HCT116 (cell line): ENCODE measurements at regions not wholly inside any gene's neighbourhood (a gene's known extent, or its start where the extent isn't known, plus 50 kb on each side); places are given as distances from the start of the nearest gene placed in this dataset.

ENCODE experiments used
- ATAC-seq: fragments of 200-7000 bp; cut with Tn5 transposase; 2 replicates; pipeline ENCODE4 v1.9.1; 2020; ENCODE audit warnings: mild to moderate bottlenecking, moderate library complexity
- BruUV-seq: library from RNA; stranded (reverse); fragments of 400-500 nt; replicated peaks from 2 replicates; lab custom pipeline; 2021; lab: Mats Ljungman, UMichigan
- CTCF ChIA-PET: fragments of 300-600 bp; sonication (Branson Sonifier 250); formaldehyde crosslinking; loops from one replicate; lab custom pipeline; 2021; ENCODE audit warnings: antibody characterized with exemption; lab: Charles Lee
- POLR2A ChIA-PET: fragments of 300-600, 350-600 bp; sonication (Branson Sonifier 250); formaldehyde crosslinking; loops from one replicate; lab custom pipeline; 2021; ENCODE audit warnings: antibody characterized with exemption; lab: Charles Lee
- RAD21 ChIA-PET, 2 experiments: fragments of 300-600 bp; sonication (Branson Sonifier 250); formaldehyde crosslinking; loops; one replicate each; lab custom pipeline; 2023; ENCODE audit warnings: low total read pairs in 2 of 2; ENCODE audit not compliant: uncharacterized antibody in 2 of 2, unreplicated experiment in 2 of 2, low non-redundant PET in 1 of 2; lab: Charles Lee
- DNase-seq: peaks from one replicate; pipeline ENCODE4 v3.0.0-alpha.2; 2010; ENCODE audit warnings: low read depth, low spot score
- H2AFZ ChIP-seq: fragments of 200-600 bp; shearing (Covaris generic), sonication (generic); 2 replicates; pipeline ENCODE4 v1.6.1; 2017; ENCODE audit warnings: low read depth, mixed run types, mixed read lengths, antibody characterized with exemption, low read length; ENCODE audit not compliant: poor library complexity, severe bottlenecking
- H3K27ac ChIP-seq: 2 replicates; pipeline ENCODE4 v1.5.1; 2012; ENCODE audit warnings: low read depth, low read length
- H3K27me3 ChIP-seq: fragments of 200-600 bp; sonication (generic); 2 replicates; pipeline ENCODE4 v1.6.1; 2016; ENCODE audit warnings: mixed run types, low read length, mixed read lengths; ENCODE audit not compliant: insufficient read depth
- H3K36me3 ChIP-seq, 2 experiments: fragments of 200-500 bp in 1 of 2; fragments of 200-600 bp in 1 of 2; sonication (Bioruptor generic) in 1 of 2; sonication (generic) in 1 of 2; 2 replicates each; pipeline versions ENCODE4 v1.5.1 to v1.6.1; 2014 to 2016; ENCODE audit warnings: low read length in 2 of 2, inconsistent platforms in 1 of 2, mixed read lengths in 1 of 2, mixed run types in 1 of 2; ENCODE audit not compliant: insufficient read depth in 2 of 2, control insufficient read depth in 1 of 2
- H3K4me1 ChIP-seq, 2 experiments: fragments of 200-600 bp in 1 of 2; sonication (generic) in 1 of 2; 2 replicates each; pipeline versions ENCODE4 v1.5.1 to v1.6.1; 2012 to 2017; ENCODE audit warnings: low read length in 2 of 2, inconsistent platforms in 1 of 2, mild to moderate bottlenecking in 1 of 2, mixed read lengths in 1 of 2, mixed run types in 1 of 2, moderate library complexity in 1 of 2; ENCODE audit not compliant: insufficient read depth in 2 of 2, control insufficient read depth in 1 of 2
- H3K4me2 ChIP-seq: fragments of 200-600 bp; sonication (generic); 2 replicates; pipeline ENCODE4 v1.6.1; 2017; ENCODE audit warnings: mixed run types, low read length, mixed read lengths
- H3K4me3 ChIP-seq, 2 experiments: fragments of 200-600 bp in 1 of 2; sonication (generic) in 1 of 2; replicated peaks in 1 of 2; 2 replicates each; pipeline ENCODE4 v1.5.1; 2011 to 2016; ENCODE audit warnings: low read length in 2 of 2, control low read depth in 1 of 2, low read depth in 1 of 2, mild to moderate bottlenecking in 1 of 2, mixed read lengths in 1 of 2, mixed run types in 1 of 2
- H3K79me2 ChIP-seq: fragments of 200-600 bp; sonication (generic); 2 replicates; pipeline ENCODE4 v1.6.1; 2017; ENCODE audit warnings: mild to moderate bottlenecking, mixed run types, low read length, moderate library complexity, mixed read lengths; ENCODE audit not compliant: insufficient read depth
- H3K9ac ChIP-seq: fragments of 200-600 bp; sonication (generic); 2 replicates; pipeline ENCODE4 v1.6.1; 2016; ENCODE audit warnings: low read length, mixed read lengths
- H3K9me2 ChIP-seq: fragments of 200-600 bp; sonication (generic), shearing (Covaris generic); 2 replicates; pipeline ENCODE4 v1.6.1; 2017; ENCODE audit warnings: mixed run types, mild to moderate bottlenecking, moderate library complexity; ENCODE audit not compliant: insufficient read depth
- H3K9me3 ChIP-seq, 2 experiments: fragments of 200-500 bp in 1 of 2; fragments of 200-600 bp in 1 of 2; sonication (Bioruptor generic) in 1 of 2; sonication (generic) in 1 of 2; 2 replicates each; pipeline ENCODE4 v1.6.1; 2014 to 2017; ENCODE audit warnings: low read length in 2 of 2, mixed read lengths in 2 of 2, inconsistent platforms in 1 of 2, low read depth in 1 of 2, mild to moderate bottlenecking in 1 of 2, mixed run types in 1 of 2, moderate library complexity in 1 of 2; ENCODE audit not compliant: control insufficient read depth in 1 of 2, insufficient read depth in 1 of 2
- H4K20me1 ChIP-seq: fragments of 200-600 bp; sonication (generic), shearing (Covaris generic); 2 replicates; pipeline ENCODE4 v1.6.1; 2017; ENCODE audit warnings: mixed run types, mild to moderate bottlenecking, moderate library complexity; ENCODE audit not compliant: insufficient read depth
- CBX3 ChIP-seq: IDR thresholded peaks from 2 replicates; pipeline ENCODE4 v1.6.1; 2012; ENCODE audit warnings: low read depth
- CEBPB ChIP-seq: IDR thresholded peaks from 2 replicates; pipeline ENCODE4 v1.6.1; 2012; ENCODE audit warnings: low read depth
- ELF1 ChIP-seq: IDR thresholded peaks from 2 replicates; pipeline ENCODE4 v1.6.1; 2012; ENCODE audit warnings: low read depth, borderline replicate concordance
- EZH2 ChIP-seq: fragments of 200-600 bp; sonication (generic); IDR thresholded peaks from 2 replicates; pipeline ENCODE4 v1.6.1; 2017; ENCODE audit warnings: antibody characterized with exemption, mixed run types
- EZH2phosphoT487 ChIP-seq: fragments of 200-600 bp; IDR thresholded peaks from 2 replicates; pipeline ENCODE4 v1.6.1; 2018; ENCODE audit warnings: antibody characterized with exemption, borderline replicate concordance
- JUND ChIP-seq: IDR thresholded peaks from 2 replicates; pipeline ENCODE4 v1.6.1; 2012
- POLR2A ChIP-seq: IDR thresholded peaks from 2 replicates; pipeline ENCODE4 v1.7.0; 2011; ENCODE audit warnings: borderline replicate concordance; ENCODE audit not compliant: insufficient read depth, insufficient read length; ENCODE audit errors: extremely low read depth
- RAD21 ChIP-seq: IDR thresholded peaks from 2 replicates; pipeline ENCODE4 v1.6.1; 2012; ENCODE audit warnings: low read depth, mild to moderate bottlenecking
- SIN3A ChIP-seq: IDR thresholded peaks from 2 replicates; pipeline ENCODE4 v1.6.1; 2012; ENCODE audit warnings: low read depth
- SRF ChIP-seq: IDR thresholded peaks from 2 replicates; pipeline ENCODE4 v1.6.1; 2012; ENCODE audit warnings: low read depth
- TCF7L2 ChIP-seq: IDR thresholded peaks from 2 replicates; pipeline ENCODE4 v1.7.0; 2011; ENCODE audit warnings: borderline replicate concordance, inconsistent platforms; ENCODE audit not compliant: insufficient read depth, insufficient read length; ENCODE audit errors: extremely low read depth
- YY1 ChIP-seq: IDR thresholded peaks from 2 replicates; pipeline ENCODE4 v1.6.1; 2011; ENCODE audit warnings: low read length, low read depth, moderate library complexity, mild to moderate bottlenecking; ENCODE audit not compliant: insufficient replicate concordance; ENCODE audit errors: extremely low read depth
- ZNF274 ChIP-seq: fragments of 200-500 bp; sonication (Bioruptor generic); IDR thresholded peaks from 2 replicates; pipeline ENCODE4 v1.6.1; 2014; ENCODE audit warnings: mild to moderate bottlenecking, low read depth, low read length, inconsistent platforms
- intact Hi-C: fragments of 100-400 bp; cut with micrococcal nuclease; formaldehyde crosslinking; loops from 2 replicates; pipeline ENCODE4 v1.10.0; 2022
- TF ChIP-seq, protein P1 (sequence below): IDR thresholded peaks from 2 replicates; pipeline ENCODE4 v1.6.1; 2012
- TF ChIP-seq, protein P2 (sequence below), 3 experiments: fragments of 200-600 bp in 1 of 3; sonication (generic) in 1 of 3; IDR thresholded peaks in 2 of 3; conservative IDR thresholded peaks in 1 of 3; 2 replicates each; pipeline ENCODE4 v1.5.1; 2012 to 2017; ENCODE audit warnings: low read depth in 2 of 3, low read length in 2 of 3, antibody characterized with exemption in 1 of 3, borderline replicate concordance in 1 of 3, control low read depth in 1 of 3, mild to moderate bottlenecking in 1 of 3, mixed read lengths in 1 of 3, mixed run types in 1 of 3, moderate library complexity in 1 of 3; ENCODE audit not compliant: insufficient read depth in 1 of 3

DNA sequence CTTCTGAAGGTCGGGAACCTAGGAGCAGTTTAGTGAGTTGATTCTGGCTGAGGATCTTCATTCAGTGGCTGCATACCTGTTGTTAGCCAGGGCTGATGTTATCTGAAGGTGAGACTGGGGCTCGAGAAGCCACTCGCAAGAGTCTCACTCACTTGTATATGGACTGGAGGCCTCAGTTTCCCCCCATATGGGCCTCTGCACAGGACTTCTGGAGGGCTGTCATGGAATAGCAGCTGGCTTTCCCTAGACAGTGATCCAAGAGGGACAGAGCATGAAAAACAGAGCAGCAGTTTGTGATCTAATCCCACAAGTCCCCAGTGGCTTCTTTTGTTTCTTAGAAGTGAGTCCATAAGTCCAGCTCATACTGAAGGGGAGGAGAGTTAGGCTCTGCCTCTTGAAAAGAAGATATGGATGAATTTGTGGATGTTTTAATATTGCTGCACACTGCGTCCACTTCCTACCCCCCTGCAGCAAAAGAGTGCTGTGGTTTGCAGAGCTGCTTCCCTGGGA, 623.4 kb downstream of the CDH26 start:
- H3K9ac ChIP-seq = no peak overlapping the region
- no peak overlapping the region for H3K27ac ChIP-seq
- H3K27me3 ChIP-seq = no peaks in the 10 kb centered on the region
- H3K9me3 ChIP-seq = peaks cover 4 to 36% of the 10 kb centered on the region in 2 experiments; a peak in 2 of 4 replicates
- TF ChIP-seq SRF (no peak), RAD21 (no peak), ZNF274 (no peak), POLR2A (no peak), CEBPB (no peak)
- TF ChIP-seq, protein P1, sequence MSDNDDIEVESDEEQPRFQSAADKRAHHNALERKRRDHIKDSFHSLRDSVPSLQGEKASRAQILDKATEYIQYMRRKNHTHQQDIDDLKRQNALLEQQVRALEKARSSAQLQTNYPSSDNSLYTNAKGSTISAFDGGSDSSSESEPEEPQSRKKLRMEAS = no peak
- RAD21 ChIA-PET = no interaction called here
- H3K4me1 ChIP-seq = no peaks in the 10 kb centered on the region
- ATAC-seq = no peak
- no peak for DNase-seq
- no peaks in the 10 kb centered on the region for H3K9me2 ChIP-seq
- no peak overlapping the region for H2AFZ ChIP-seq
- no peak overlapping the region for H3K4me3 ChIP-seq
- no peaks in the 10 kb centered on the region for H3K36me3 ChIP-seq
- intact Hi-C loops = no loop called here
- no peaks in the 10 kb centered on the region for H4K20me1 ChIP-seq
- no peak overlapping the region for H3K4me2 ChIP-seq
- CTCF ChIA-PET = no interaction called here
- H3K79me2 ChIP-seq = no peaks in the 10 kb centered on the region
- BruUV-seq = no TSS peak
- POLR2A ChIA-PET = no interaction called here

DNA sequence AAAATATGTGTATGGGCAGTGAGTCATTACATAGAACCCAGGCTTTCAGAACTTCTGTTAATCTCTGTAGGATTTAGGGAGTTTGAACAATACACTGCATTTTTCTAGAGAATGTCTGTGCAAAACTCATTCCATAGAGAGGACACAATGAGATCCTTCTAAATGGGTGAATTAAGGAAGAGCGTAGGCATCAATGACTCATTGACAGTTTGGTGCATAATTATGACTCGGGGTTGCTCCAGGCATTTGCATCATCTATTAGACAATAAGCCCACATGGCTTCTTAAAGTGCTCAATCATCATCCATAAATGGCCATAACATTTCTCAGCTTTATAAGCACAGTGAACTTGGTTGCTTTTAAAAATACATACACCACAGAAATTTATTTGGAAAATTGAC, 625.5 kb downstream of the CDH26 start:
- no peak overlapping the region for H3K27ac ChIP-seq
- ChIA-PET POLR2A (no interaction called here), RAD21 (no interaction called here), CTCF (no interaction called here)
- intact Hi-C loops = no loop called here
- no peaks in the 10 kb centered on the region for H3K4me1 ChIP-seq
- TF ChIP-seq CBX3 = no peak
- TF ChIP-seq YY1 = no peak
- TF ChIP-seq SIN3A = no peak
- no peak for TF ChIP-seq RAD21
- TF ChIP-seq EZH2 = no peak
- no peak for TF ChIP-seq TCF7L2
- no peak for TF ChIP-seq EZH2phosphoT487
- TF ChIP-seq, protein P1 = no peak
- TF ChIP-seq ZNF274 = no peak
- no peak for TF ChIP-seq SRF
- no peak for TF ChIP-seq CEBPB
- TF ChIP-seq ELF1 = no peak
- TF ChIP-seq, protein P2, sequence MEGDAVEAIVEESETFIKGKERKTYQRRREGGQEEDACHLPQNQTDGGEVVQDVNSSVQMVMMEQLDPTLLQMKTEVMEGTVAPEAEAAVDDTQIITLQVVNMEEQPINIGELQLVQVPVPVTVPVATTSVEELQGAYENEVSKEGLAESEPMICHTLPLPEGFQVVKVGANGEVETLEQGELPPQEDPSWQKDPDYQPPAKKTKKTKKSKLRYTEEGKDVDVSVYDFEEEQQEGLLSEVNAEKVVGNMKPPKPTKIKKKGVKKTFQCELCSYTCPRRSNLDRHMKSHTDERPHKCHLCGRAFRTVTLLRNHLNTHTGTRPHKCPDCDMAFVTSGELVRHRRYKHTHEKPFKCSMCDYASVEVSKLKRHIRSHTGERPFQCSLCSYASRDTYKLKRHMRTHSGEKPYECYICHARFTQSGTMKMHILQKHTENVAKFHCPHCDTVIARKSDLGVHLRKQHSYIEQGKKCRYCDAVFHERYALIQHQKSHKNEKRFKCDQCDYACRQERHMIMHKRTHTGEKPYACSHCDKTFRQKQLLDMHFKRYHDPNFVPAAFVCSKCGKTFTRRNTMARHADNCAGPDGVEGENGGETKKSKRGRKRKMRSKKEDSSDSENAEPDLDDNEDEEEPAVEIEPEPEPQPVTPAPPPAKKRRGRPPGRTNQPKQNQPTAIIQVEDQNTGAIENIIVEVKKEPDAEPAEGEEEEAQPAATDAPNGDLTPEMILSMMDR (IDR thresholded peaks at IDR 0.05 in 2 of 3, conservative IDR thresholded peaks at IDR 0.05 in 1 of 3; ENCODE audit: borderline replicate concordance in 1 of 3, insufficient read depth in 1 of 3, low read depth in 2 of 3, low read length in 2 of 3) = no peak
- no peak for TF ChIP-seq JUND
- no peak for TF ChIP-seq POLR2A
- no peaks in the 10 kb centered on the region for H4K20me1 ChIP-seq
- H3K9ac ChIP-seq = no peak overlapping the region
- ATAC-seq (no peak), DNase-seq (no peak)
- no peak overlapping the region for H3K4me2 ChIP-seq
- H3K27me3 ChIP-seq = no peaks in the 10 kb centered on the region
- no peaks in the 10 kb centered on the region for H3K9me2 ChIP-seq
- H3K4me3 ChIP-seq = no peak overlapping the region
- H2AFZ ChIP-seq = no peak overlapping the region
- no TSS peak for BruUV-seq
- no peaks in the 10 kb centered on the region for H3K79me2 ChIP-seq
- no peaks in the 10 kb centered on the region for H3K36me3 ChIP-seq
- H3K9me3 ChIP-seq = peaks cover 3 to 43% of the 10 kb centered on the region in 2 experiments; a peak in 2 of 4 replicates
